A549 (cell line): ENCODE measurements at regions not wholly inside any gene's neighbourhood (a gene's known extent, or its start where the extent isn't known, plus 50 kb on each side); places are given as distances from the start of the nearest gene placed in this dataset.

Experiments used
- ATAC-seq, 2 experiments: fragments of 200-7000 bp in 1 of 2; fragments of >200 bp in 1 of 2; cut with Nextera tagmentation in 1 of 2; cut with Tn5 transposase in 1 of 2; 3 replicates each; pipeline versions ENCODE4 v1.8.0 to v1.9.1; 2018 to 2020; ENCODE audit warnings: mild to moderate bottlenecking in 1 of 2, moderate library complexity in 1 of 2
- CTCF ChIA-PET: fragments of 300-600 bp; sonication (Branson Sonifier 250); formaldehyde crosslinking; extraction: SDS; loops from one replicate; lab custom pipeline; 2021; ENCODE audit warnings: antibody characterized with exemption, inconsistent platforms; lab: Yijun Ruan, JAX
- POLR2A ChIA-PET: fragments of 350-600 bp; formaldehyde crosslinking; extraction: SDS; loops from one replicate; lab custom pipeline; 2021; ENCODE audit warnings: antibody characterized with exemption, inconsistent platforms; lab: Yijun Ruan, JAX
- DNase-seq, 2 experiments: peaks; one replicate each; pipeline versions ENCODE4 v3.0.0 to v3.0.0-alpha.2; 2011 to 2016; ENCODE audit warnings: low read depth in 1 of 2, low spot score in 1 of 2
- FAIRE-seq: peaks from 2 replicates; lab custom pipeline; 2011; peaks lifted over from hg19 to GRCh38; lab: Jason Lieb, UNC
- H3K27ac ChIP-seq, 2 experiments: fragments of >200 bp; sonication (Bioruptor Twin); formaldehyde crosslinking; 3 replicates each; pipeline ENCODE4 v1.5.1; 2016 to 2017
- H3K4me1 ChIP-seq: fragments of >200 bp; sonication (Bioruptor Twin); formaldehyde crosslinking; 3 replicates; pipeline ENCODE4 v1.6.1; 2016
- H3K4me2 ChIP-seq: fragments of >200 bp; sonication (Bioruptor Twin); formaldehyde crosslinking; 3 replicates; pipeline ENCODE4 v1.6.1; 2016
- H3K4me3 ChIP-seq: fragments of >200 bp; sonication (Bioruptor Twin); formaldehyde crosslinking; 3 replicates; pipeline ENCODE4 v1.5.1; 2016
- H3K9me3 ChIP-seq: fragments of >200 bp; sonication (Bioruptor Twin); formaldehyde crosslinking; 3 replicates; pipeline ENCODE4 v1.6.1; 2016
- CBX8 ChIP-seq: fragments of 200-600 bp; sonication (generic); IDR thresholded peaks from 2 replicates; pipeline ENCODE4 v1.6.1; 2016
- CEBPB ChIP-seq, 2 experiments: fragments of >200 bp in 1 of 2; sonication (Bioruptor Twin) in 1 of 2; formaldehyde crosslinking in 1 of 2; IDR thresholded peaks; 2 replicates each; pipeline ENCODE4 v1.6.1; 2012 to 2016
- EP300 ChIP-seq, 2 experiments: fragments of >200 bp; sonication (Bioruptor Twin); formaldehyde crosslinking; IDR thresholded peaks; 2 replicates in 1 of 2; 3 replicates in 1 of 2; pipeline ENCODE4 v1.6.1; 2016 to 2017
- ESRRA ChIP-seq: fragments of 150-350 bp; IDR thresholded peaks from 2 replicates; pipeline ENCODE4 v1.6.1; 2014; ENCODE audit warnings: mild to moderate bottlenecking, low read length, borderline replicate concordance
- FOSB ChIP-seq: fragments of 250-450 bp; sonication (Bioruptor Pico); IDR thresholded peaks from 2 replicates; pipeline ENCODE4 v1.5.0; 2020; ENCODE audit warnings: mild to moderate bottlenecking, moderate library complexity
- FOSL2 ChIP-seq, 2 experiments: fragments of 450-650 bp in 1 of 2; fragments of >200 bp in 1 of 2; sonication (Bioruptor Twin) in 1 of 2; formaldehyde crosslinking; IDR thresholded peaks; 2 replicates each; pipeline versions ENCODE4 v1.5.0 to v1.6.1; 2016 to 2020; ENCODE audit warnings: mild to moderate bottlenecking in 1 of 2, moderate library complexity in 1 of 2
- HOXB13 ChIP-seq: fragments of 250-450 bp; sonication (Bioruptor Pico); IDR thresholded peaks from 2 replicates; pipeline ENCODE4 v1.5.0; 2020; ENCODE audit warnings: low read depth, mild to moderate bottlenecking, moderate library complexity
- HOXB5 ChIP-seq: fragments of 250-450 bp; sonication (Bioruptor Pico); IDR thresholded peaks from 2 replicates; pipeline ENCODE4 v1.5.0; 2020; ENCODE audit warnings: mild to moderate bottlenecking, moderate library complexity
- JUN ChIP-seq, 2 experiments: fragments of >200 bp; sonication (Bioruptor Twin); formaldehyde crosslinking; IDR thresholded peaks; 2 replicates in 1 of 2; 3 replicates in 1 of 2; pipeline ENCODE4 v1.6.1; 2016 to 2017
- KDM1A ChIP-seq: fragments of 200-600 bp; sonication (generic); IDR thresholded peaks from 2 replicates; pipeline ENCODE4 v1.6.1; 2016; ENCODE audit warnings: low read depth, mild to moderate bottlenecking
- MAFK ChIP-seq: fragments of 450-650 bp; IDR thresholded peaks from 2 replicates; pipeline ENCODE4 v1.6.1; 2014; ENCODE audit not compliant: partially characterized antibody
- POLR2A ChIP-seq: IDR thresholded peaks from 2 replicates; pipeline ENCODE4 v1.6.1; 2012; ENCODE audit warnings: mild to moderate bottlenecking, low read length
- RAD21 ChIP-seq, 2 experiments: fragments of >200 bp in 1 of 2; sonication (Bioruptor Twin) in 1 of 2; formaldehyde crosslinking in 1 of 2; IDR thresholded peaks in 1 of 2; conservative IDR thresholded peaks in 1 of 2; 2 replicates in 1 of 2; 3 replicates in 1 of 2; pipeline ENCODE4 v1.6.1; 2012 to 2018; ENCODE audit warnings: inconsistent platforms in 1 of 2
- RARB ChIP-seq: fragments of 250-450 bp; sonication (Bioruptor Pico); IDR thresholded peaks from 2 replicates; pipeline ENCODE4 v1.8.0; 2021; ENCODE audit warnings: mild to moderate bottlenecking, moderate library complexity
- SREBF2 ChIP-seq: fragments of 450-650 bp; IDR thresholded peaks from 2 replicates; pipeline ENCODE4 v1.6.1; 2014; ENCODE audit warnings: mild to moderate bottlenecking, moderate library complexity
- TFCP2L1 ChIP-seq: fragments of 250-450 bp; sonication (Bioruptor Pico); IDR thresholded peaks from 2 replicates; pipeline ENCODE4 v1.5.0; 2021; ENCODE audit warnings: mild to moderate bottlenecking
- ZFP36 ChIP-seq: fragments of 450-650 bp; IDR thresholded peaks from 2 replicates; pipeline ENCODE4 v1.6.1; 2014; ENCODE audit warnings: borderline replicate concordance; ENCODE audit not compliant: partially characterized antibody
- WGBS: methylation state at CpG from one replicate; pipeline ENCODE4 v1.1.6; 2017; ENCODE audit errors: missing lambda C conversion rate; 5-methylcytosine and 5-hydroxymethylcytosine counted together
- TF ChIP-seq, protein P1 (sequence below): IDR thresholded peaks from 2 replicates; pipeline ENCODE4 v1.6.1; 2012
- TF ChIP-seq, protein P2 (sequence below): fragments of 200-600 bp; sonication (generic); IDR thresholded peaks from 2 replicates; pipeline ENCODE4 v1.6.1; 2016; ENCODE audit warnings: antibody characterized with exemption, mild to moderate bottlenecking, moderate library complexity
- TF ChIP-seq, protein P3 (sequence below): fragments of 250-450 bp; sonication (Bioruptor Pico); IDR thresholded peaks from 2 replicates; pipeline ENCODE4 v1.5.0; 2020; ENCODE audit warnings: low read depth, mild to moderate bottlenecking, moderate library complexity

DNA sequence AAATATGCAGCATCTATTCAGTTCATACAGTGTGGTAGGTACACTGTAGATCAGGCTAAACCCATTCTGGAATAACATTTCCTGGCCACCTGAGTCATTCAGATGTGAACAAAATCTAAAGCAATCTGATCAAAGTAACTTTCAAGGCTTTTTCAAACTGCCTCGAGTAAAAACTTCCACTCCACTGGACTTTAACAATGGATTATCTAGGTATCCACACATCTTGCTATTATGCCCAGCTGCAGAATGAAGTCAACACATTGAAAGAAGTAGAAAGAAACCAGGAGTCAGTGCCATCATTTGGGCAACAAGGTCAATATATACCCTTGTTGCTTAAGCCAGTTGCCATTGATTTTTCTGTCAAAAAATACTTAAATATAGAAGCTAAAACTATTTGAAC is 1352.6 kb upstream of the NUDT12 start (continued):
- TF ChIP-seq TFCP2L1 (CRISPR knock-in tag) = no peak
- no peak for TF ChIP-seq ESRRA
- TF ChIP-seq JUN (IDR thresholded peaks at IDR 0.05) = no peak
- TF ChIP-seq KDM1A = no peak
- no peak for TF ChIP-seq ZFP36
- no peak for TF ChIP-seq MAFK

DNA sequence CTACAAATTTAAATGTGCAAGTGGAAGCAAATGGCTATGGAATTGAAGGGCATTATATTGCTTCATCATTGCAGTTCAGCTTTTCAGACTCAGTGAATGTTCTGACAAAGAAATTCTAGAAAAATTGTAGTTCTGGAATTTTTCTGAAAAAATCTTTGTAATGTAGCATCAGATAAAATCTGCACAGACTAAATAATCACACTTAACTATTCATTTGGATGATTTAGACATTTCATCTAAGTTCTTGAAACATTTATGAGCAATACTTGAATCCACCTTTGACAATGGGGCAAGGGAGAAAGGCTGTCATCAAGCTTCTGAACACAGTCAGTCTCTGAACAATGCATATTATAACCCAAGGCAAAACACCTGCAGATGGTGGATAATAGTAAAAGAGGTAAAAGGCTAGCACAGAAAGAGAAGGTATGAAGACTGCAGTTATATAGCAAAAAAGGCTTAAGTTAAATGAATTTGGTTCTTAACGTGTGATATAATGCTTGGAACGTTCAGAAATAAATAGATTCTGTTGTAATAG is 1352.0 kb upstream of the NUDT12 start:
- H3K27ac ChIP-seq = no peak overlapping the region
- 78% methylated on average over 2 of the region's 2 CpGs for WGBS
- no peak for FAIRE-seq
- H3K9me3 ChIP-seq = no peaks in the 10 kb centered on the region
- ChIA-PET CTCF (no interaction called here), POLR2A (no interaction called here)
- no peak for DNase-seq
- ATAC-seq = no peak
- no peak overlapping the region for H3K4me3 ChIP-seq
- H3K4me2 ChIP-seq = no peak overlapping the region
- no peak for TF ChIP-seq RARB (CRISPR knock-in tag)
- TF ChIP-seq CBX8 = no peak
- no peak for TF ChIP-seq FOSB (CRISPR knock-in tag)
- no peak for TF ChIP-seq HOXB5 (CRISPR knock-in tag)
- no peak for TF ChIP-seq TFCP2L1 (CRISPR knock-in tag)
- TF ChIP-seq, protein P1, sequence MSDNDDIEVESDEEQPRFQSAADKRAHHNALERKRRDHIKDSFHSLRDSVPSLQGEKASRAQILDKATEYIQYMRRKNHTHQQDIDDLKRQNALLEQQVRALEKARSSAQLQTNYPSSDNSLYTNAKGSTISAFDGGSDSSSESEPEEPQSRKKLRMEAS = no peak
- TF ChIP-seq, protein P2, sequence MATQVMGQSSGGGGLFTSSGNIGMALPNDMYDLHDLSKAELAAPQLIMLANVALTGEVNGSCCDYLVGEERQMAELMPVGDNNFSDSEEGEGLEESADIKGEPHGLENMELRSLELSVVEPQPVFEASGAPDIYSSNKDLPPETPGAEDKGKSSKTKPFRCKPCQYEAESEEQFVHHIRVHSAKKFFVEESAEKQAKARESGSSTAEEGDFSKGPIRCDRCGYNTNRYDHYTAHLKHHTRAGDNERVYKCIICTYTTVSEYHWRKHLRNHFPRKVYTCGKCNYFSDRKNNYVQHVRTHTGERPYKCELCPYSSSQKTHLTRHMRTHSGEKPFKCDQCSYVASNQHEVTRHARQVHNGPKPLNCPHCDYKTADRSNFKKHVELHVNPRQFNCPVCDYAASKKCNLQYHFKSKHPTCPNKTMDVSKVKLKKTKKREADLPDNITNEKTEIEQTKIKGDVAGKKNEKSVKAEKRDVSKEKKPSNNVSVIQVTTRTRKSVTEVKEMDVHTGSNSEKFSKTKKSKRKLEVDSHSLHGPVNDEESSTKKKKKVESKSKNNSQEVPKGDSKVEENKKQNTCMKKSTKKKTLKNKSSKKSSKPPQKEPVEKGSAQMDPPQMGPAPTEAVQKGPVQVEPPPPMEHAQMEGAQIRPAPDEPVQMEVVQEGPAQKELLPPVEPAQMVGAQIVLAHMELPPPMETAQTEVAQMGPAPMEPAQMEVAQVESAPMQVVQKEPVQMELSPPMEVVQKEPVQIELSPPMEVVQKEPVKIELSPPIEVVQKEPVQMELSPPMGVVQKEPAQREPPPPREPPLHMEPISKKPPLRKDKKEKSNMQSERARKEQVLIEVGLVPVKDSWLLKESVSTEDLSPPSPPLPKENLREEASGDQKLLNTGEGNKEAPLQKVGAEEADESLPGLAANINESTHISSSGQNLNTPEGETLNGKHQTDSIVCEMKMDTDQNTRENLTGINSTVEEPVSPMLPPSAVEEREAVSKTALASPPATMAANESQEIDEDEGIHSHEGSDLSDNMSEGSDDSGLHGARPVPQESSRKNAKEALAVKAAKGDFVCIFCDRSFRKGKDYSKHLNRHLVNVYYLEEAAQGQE = no peak
- peaks cover 6% of the 10 kb centered on the region; the same call in 1 of the 3 replicates for H3K4me1 ChIP-seq

DNA sequence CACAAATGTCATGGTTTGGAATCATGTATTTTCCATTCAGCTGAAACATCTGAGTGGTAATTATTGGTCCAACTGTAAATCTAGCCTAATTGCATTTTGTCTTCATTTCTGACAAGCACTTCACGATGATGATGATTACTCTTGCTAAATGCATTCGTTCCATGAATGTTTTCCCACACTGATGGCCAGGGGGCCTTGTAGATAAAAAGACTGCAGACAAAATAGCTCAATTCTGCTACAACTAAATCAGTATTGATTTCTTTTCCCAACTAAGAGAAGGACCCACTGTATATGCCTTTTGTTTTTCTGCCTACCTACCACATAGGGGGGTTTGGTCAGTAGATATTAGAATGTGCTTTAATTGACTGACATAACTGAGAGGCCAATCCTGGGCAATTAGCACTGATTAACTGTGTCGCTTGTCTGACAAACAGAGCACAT is 1351.3 kb upstream of the NUDT12 start:
- FAIRE-seq = no peak
- no peak overlapping the region for H3K27ac ChIP-seq
- ATAC-seq = no peak
- no peaks in the 10 kb centered on the region for H3K9me3 ChIP-seq
- WGBS = 62% methylated on average over 3 of the region's 3 CpGs
- TF ChIP-seq SREBF2 (no peak), RAD21 (conservative IDR thresholded peaks at IDR 0.05 in 1 of 2, IDR thresholded peaks at IDR 0.05 in 1 of 2) (no peak), HOXB5 (CRISPR knock-in tag) (no peak), HOXB13 (CRISPR knock-in tag) (no peak), EP300 (IDR thresholded peaks at IDR 0.05) (no peak), KDM1A (no peak), FOSL2 (IDR thresholded peaks at IDR 0.05) (no peak), FOSL2 (CRISPR knock-in tag; IDR thresholded peaks at IDR 0.05) (no peak), CEBPB (IDR thresholded peaks at IDR 0.05) (no peak), POLR2A (no peak)
- TF ChIP-seq, protein P1 = no peak
- TF ChIP-seq, protein P3, sequence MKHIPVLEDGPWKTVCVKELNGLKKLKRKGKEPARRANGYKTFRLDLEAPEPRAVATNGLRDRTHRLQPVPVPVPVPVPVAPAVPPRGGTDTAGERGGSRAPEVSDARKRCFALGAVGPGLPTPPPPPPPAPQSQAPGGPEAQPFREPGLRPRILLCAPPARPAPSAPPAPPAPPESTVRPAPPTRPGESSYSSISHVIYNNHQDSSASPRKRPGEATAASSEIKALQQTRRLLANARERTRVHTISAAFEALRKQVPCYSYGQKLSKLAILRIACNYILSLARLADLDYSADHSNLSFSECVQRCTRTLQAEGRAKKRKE (CRISPR knock-in tag) = no peak
- peaks cover 6% of the 10 kb centered on the region; the same call in 1 of the 3 replicates for H3K4me1 ChIP-seq
- CTCF ChIA-PET = no interaction called here
- H3K4me3 ChIP-seq = no peak overlapping the region
- POLR2A ChIA-PET = no interaction called here
- H3K4me2 ChIP-seq = no peak overlapping the region
- DNase-seq = no peak
